GM21528 (cell line): ENCODE measurements at regions not wholly inside any gene's neighbourhood (a gene's known extent, or its start where the extent isn't known, plus 50 kb on each side); places are given as distances from the start of the nearest gene placed in this dataset.
"Not testable (repeated sequence)": the region's sequence is repeated elsewhere in the genome, so short reads cannot be mapped to it uniquely, and the experiment has no call there.

ENCODE experiments used
- ATAC-seq: cut with Tn5 transposase; IDR thresholded peaks from one replicate; pipeline ENCODE4 v1.9.1; 2021; ENCODE audit warnings: mild to moderate bottlenecking, moderate library complexity; ENCODE audit not compliant: unreplicated experiment, low FRiP score

DNA sequence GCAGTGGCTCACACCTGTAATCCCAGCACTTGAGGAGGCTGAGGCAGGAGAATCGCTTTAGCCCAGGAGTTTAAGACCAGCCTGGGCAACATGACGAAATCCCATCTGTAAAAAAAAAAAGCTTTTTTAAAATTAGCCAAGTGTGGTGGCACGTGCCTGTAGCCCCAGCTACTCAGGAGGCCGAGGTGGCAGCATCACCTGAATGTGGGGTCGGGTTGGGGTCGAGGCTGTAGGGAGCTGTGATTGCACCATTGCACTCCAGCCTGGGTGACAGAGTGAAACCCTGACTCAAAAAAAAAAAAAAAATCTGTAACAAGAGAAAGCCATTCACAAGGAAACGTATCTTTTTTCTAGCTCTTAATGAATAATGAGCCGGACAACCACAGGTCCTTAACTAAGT, 74.7 kb upstream of the DLG1 start:
- ATAC-seq, result no peak

DNA sequence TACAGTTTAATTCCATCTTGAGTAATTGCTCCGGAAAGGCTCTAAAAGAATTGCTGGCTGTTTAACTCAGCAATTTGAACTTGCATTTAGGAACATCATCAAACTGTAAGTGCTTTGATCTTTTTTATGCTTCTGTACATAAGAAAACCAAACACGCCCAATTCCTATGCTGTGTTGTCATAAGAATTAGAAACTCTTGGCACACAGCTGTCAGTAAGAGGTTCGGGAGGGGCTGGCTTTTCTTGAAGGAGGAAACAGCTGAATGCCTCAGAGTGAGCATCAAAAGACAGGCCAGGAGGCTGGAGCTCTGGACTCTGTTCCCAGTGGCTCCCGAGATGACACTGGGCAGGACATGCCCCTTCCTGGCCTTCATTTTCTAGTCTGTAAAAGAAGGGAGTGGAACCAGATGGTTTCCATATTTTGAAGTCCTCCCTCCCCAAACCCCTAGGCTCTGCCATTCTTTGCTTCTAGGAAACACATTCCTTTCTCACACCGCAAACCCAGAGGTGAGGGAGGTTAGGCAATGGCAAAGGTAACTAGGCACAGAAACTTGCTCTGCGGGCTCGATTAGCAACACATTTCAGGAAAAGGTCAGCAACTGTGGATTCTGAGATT, 73.7 kb upstream of the DLG1 start:
- no peak for ATAC-seq

DNA sequence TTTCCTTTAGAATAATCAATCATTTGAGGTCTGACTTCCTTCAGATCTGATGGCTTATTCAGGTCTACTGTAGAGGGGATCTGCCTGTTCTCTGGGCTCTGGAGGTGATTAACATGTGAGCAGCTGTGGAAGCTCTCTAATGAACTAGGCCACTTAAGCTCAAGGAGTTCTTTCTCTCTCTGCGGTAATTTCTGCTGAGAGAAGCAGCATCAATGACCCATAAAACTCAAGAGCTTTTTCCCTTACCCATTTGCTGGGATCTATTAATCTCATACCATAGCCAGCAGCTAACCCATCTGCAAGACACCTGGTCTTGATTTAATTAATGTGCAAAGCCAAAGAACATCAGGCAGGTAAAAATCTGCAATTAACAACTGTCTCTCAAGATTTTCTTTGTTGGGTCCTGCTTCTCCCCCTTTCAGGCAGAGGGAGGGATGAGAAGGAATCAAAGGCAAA, 73.2 kb upstream of the DLG1 start:
- no peak for ATAC-seq

DNA sequence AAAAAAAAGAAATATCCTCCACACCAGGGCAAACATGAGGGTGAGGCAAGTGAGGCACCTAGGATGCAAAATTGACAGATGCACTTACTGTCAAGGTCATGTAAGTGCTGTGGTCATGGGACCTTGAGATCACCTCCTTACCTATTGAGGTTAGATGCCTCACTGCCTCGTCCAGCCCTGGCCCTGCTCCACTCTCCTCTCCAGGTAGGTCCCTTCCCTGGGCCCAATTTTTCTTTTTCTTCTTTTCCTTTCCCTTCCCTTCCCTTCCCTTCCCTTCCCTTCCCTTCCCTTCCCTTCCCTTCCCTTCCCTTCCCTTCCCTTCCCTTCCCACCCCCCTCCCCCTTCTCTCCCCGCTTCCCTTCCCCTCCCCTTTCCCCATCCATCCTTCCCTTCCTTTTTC, 71.1 kb upstream of the DLG1 start:
- ATAC-seq, result no peak

DNA sequence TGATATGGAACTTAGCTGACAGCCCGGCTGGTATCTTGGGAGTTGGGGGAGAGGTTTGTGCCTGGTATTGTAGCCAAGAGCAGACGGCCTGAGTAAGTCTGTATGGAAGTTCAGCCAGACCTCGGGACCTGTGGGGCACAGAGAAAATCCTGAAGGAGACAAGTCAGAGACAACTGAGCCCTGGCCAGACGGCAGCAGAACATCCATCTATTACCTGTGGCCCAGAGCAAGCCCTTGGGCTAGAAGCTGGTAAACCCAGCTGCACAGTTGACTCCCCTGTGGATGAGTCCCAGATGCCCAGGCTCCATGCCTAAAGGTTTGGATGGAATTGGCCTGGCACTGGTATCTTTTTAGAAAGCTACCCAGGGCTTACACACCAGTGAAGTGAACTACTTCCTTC, 70.4 kb upstream of the DLG1 start:
- ATAC-seq, result no peak

DNA sequence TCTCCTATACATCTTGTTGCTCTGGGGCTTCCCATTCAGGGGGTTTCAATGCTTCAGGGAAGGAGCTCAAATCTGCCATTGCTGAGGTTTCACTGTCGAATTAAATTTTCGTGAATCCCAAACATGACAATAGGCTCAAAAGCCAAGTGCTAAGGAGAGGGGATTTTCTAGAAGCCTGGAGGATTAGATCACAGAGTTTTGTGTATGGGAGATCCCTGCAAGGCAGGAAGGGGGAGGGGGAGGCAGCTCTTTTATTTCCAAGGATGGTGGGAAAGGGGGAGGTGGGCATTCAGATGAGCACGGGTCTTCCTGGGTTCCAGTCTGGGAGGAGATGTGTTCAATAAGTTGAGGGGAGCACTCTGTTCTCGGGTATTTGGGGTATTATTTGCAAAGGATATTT, 69.9 kb upstream of the DLG1 start:
- ATAC-seq, result no peak

DNA sequence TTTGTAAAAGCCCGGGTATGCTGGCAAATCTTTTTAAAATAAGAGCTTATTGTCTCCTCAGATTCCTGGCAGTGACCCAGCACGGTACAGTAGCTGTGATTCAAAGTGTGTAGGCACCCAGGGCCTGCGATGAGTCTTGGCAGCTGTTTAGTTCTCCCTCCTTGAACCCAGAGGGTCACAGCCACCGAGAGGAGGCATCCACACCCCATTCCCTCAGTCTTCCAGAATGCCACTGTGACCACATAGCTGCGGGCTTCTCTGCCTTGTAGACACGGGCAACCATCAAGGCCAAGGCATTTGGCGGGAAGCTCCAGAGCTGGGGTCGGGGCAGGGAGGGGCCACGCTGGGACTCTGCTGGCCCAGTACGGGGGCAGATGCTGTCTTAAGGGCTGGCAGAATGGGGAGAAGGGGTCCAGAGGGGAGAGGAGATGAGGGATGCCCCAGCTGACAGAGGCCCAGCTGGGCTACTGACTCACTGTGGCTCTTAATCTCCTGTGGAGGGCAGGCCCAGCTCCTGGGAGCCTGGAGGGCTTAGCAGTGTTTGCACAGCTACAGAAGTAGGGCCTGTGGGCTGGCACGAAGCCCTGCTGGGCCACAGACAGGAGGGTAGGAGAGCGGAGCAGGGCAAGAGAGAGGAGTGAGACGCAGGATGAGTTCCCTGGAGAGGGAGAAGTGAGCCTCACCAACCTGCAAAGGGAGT, 68.8 kb upstream of the DLG1 start:
- ATAC-seq, result no peak

DNA sequence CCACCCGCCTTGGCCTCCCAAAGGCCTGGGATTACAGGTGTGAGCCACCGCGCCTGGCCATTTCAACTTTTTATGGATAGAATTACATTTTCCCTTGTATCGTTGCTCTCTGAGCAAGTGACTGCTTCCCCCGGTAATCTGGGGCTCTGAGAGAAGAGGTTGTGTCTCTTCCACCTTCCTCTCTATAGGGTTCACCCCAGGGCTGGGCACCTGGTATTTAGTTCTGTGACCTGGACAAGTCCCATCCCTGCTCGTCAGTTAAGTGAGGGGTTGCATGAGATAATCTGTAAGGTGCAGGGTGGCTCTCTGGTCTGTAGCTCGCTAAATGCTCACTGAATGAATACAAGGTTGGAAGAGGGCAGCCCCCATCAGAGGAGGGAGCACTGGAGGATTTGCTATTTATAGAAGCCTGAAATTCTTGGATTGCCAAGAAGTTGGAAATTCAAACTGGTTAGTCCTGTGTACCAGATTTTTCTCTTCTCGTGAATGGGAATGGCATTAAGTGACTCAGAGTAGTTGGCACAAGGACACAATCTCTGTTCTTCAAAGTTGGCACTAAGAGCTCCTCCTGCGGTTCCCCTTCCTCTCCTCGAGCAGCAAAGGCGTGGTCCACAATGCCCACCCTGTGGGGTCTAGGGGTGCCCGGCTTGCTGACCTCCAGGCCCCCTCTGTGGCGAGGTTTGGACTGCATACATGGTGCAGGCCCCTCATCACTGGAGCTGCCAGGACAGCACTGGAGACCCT, 68.1 kb upstream of the DLG1 start:
- ATAC-seq, result no peak

DNA sequence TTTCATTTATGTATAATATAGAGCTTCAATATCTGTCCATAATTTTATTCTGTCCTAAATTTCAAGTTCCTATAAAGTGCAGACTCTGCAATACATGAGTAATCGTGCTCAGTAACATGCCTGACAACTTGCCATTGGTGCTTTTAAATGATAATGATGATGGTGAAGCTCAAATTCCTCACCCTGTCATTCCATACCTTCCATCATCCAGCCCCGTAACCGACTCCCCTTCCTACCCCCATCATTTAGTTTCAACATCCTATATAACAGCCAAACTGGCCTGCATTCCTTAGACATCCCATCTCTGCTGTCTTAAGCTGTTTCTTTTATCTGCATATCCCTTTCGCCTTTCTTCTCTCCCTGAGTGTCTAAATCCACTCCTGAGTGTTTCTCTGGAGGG, 67.2 kb upstream of the DLG1 start:
- no peak for ATAC-seq

DNA sequence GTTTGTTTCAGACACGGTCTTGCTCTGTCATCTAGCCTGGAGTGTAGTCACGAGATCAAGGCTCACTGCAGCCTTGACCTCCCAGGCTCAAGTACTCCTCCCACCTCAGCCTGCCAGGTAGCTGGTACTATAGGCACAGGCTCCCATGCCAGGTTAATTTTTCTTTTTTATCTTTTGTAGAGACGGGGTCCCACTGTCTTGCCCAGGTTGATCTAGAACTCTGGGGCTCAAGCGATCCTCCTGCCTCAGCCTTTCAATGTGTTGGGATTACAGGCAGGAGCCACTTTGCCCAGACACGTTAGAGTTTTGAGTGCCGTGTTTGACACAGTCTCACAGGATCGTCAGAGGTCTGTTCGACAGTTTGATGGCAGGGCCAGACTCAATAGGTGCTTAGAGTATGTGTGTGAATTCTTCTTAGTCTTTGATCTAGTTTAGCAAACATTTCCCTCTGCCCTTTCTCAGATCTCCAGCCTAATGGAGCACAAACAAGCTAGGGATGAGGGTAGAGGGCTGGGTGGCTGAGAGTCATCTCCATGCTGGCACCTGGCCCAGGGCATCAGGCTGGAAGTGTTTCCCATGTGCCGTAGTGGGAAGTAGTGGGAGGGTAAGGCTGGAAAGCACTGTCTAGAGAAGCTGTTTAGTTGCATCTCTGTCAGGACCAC, 66.1 kb upstream of the DLG1 start:
- no peak for ATAC-seq

DNA sequence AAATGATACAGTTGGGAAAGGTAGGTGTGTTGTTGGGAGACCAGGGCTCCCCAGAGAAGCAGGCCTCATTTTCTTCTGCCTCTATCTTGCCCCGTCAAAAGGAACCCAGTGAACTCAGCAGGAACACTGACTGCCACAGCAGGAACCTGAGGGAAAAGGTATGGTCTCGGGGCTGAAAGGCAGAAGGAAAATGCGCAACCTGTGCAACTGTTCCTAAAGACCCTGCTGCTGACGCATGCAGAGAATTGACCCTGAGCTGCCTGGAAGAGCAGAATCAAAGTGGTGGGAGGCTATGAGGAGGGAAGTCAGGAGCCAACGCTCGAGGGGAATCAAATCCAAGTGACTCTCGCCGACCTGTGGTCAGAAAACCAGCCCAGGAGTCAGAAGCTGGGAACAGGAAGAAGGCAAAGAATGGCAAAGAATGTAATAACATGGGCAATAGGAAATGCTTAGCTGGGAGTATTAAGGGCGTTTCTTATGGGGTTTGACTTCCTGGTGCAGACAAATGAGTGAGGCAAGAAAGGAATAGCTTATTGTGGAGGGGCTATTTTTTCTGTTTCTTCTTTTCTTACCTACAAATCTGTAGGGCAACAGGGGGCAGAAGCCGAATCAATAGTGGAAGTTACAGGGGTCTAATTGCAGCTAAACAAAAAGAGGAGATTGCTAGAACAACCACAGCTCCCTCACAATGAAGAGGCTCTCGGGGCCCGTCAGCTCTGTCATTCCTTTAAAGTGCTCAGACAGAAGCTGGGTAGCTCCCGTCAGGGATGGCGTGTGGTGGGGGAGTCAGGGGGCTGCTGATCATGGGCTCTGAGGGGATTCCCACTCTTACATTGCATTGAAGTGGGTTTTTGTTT, 65.4 kb upstream of the DLG1 start:
- no peak for ATAC-seq

DNA sequence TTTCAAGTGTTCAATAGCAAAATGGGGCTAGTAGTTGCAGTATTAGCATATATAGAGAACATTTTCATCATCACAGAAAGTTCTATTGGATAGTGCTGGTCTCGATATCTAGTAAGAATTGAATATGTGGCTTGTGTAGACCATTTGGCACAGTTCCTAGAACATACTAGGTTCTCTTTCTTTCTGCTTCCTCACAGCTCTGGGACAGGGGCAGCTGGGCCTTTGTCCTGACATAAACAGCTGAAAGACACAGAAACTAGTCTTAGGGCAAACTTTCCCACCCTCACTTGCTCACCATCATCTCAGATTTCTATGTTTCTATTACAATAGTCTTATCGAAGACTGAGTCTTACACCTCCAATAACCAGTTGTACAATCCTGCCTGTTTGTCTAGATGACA, 63.7 kb upstream of the DLG1 start:
- no peak for ATAC-seq

DNA sequence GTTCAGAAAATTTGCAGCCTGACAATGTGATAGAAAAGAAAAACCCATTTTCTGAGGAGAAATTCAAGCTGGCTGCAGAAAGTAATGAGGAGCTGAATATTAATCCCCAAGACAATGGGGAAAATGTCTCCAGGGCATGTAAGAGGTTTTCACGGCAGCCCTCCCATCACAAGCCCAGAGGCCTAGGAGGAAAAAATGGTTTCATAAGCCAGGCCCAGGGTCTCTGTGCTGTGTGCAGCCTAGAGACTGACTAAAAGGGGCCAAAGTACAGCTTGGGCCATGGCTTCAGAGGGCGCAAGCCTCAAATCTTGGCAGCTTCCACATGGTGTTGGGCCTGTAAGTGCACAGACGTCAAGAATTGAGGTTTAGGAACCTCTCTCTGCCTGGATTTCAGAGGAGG, 61.7 kb upstream of the DLG1 start:
- ATAC-seq, result not testable (repeated sequence)

DNA sequence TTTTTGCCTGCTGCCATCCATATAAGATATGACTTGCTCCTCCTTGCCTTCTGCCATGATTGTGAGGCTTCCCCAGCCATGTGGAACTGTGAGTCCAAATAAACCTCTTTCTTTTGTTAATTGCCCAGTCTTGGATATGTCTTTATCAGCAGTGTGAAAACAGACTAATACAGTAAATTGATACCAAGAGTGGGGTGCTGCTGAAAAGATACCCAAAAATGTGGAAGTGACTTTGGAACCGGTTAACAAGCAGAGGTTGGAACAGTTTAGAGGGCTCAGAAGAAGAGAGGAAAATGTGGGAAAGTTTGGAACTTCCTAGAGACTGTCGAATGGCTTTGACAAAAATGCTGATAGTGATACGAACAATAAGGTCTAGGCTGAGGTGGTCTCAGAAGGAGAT, 61.1 kb upstream of the DLG1 start:
- ATAC-seq, result not testable (repeated sequence)

DNA sequence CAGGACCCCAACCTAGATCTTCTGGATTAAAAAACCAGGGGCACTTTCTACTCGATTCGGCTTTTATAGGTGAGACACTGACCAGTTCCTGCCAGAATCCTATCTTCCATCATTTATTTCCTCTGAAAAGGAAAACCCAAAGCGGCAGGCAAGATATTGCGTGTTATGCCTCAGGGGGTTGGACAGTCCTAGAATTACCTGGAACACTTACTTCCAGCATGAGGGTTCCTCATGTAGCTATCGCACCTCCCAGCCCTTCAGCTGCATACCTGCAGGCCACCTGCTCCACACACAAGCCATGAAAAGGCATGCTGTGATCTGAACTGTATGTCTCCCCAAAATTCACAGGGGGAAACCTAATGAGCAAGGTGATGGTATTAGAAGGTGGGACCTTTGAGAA, 58.3 kb upstream of the DLG1 start:
- ATAC-seq, result no peak

DNA sequence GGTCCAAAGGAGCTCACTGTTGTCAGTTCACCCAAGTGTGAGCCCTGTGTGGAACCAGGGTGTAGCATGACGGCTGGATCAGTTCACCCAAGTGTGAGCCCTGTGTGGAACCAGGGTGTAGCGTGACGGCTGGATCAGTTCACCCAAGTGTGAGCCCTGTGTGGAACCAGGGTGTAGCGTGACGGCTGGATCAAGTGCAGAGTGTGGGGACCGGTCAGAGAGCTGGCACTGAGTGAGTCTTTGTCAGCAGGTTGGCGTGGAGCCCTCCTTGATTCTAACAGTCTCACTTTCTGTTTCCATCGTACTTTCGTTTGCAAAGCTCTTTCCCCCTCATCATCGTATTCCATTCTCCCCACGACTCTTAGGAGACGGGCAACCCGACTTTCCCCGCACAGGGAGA, 57.9 kb upstream of the DLG1 start:
- ATAC-seq, result no peak

DNA sequence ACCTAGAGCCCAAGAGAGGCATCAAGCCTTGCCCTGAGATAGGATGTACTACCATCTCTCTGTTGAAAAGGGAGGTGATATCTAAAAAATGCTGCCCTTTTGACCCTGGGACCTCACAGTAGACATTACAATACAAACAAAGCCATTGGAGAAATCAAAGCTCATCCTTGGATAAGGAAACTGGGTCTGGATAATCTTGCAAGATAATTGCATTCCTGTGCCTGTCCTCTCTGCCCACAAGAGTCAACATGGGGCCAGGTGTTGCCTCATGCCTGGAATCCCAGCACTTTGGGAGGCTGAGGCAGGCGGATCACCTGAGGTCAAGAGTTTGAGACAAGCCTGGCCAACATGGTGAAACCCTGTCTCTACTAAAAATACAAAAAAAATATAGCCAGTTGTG, 57.3 kb upstream of the DLG1 start:
- ATAC-seq, result no peak

DNA sequence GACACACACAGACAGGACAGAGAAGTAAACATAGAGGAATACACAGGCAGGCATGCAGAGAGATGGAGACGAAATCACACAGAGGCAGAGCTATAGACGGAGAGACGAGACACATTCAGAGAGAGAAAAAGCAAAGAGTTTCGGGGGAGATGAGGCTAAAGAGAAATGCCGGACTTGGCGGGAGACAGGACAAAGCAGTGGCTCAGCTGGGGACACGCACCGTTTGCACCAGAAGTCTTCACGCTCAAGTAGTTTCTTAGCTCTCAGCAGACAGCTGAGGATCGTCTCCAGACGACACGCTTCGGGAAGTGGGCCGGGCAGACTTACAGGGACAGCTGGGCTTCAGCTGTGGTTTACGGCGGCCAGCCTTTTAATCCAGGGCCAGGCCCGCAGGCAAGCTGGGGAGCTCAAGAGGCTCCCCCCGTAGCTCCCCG, 56.2 kb upstream of the DLG1 start:
- ATAC-seq, result no peak

DNA sequence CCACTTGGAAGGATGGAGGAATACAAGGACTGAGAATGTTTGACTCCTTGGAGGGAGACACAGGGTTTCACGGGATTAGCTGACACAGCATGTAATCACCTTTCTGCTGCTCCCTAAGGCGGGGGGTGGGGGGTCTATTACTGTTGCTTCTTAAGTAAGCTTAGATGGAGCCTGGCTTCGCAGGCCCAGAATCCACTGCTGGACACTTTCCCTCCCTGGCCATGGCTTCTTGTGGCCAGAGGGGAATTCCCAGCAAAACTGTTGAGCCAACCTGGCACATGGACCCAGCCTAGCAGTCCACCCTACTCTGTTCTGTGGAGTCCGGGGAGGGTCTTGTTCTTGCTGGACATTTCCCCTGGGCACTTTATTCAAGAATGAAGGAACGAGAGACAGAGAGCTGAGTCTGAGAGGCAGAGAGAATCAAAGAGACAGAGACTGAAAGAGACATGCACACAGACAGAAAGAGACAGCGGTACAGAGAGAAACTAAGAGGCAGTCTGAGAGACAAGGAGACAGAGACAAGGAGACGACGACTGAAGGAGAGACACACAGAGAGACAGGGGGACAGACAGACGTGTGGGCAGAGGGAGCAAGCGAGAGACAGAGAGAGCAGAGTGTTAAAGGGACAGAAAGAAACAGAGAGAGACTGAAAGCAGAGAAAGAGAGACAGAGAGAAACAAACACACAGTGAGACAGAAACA, 55.6 kb upstream of the DLG1 start:
- ATAC-seq, result no peak
